Skeletal muscle tissue (tissue), 3 donors: ENCODE measurements at regions not wholly inside any gene's neighbourhood (a gene's known extent, or its start where the extent isn't known, plus 50 kb on each side); places are given as distances from the start of the nearest gene placed in this dataset.

Experiments used
- H3K27ac ChIP-seq: one replicate; pipeline ENCODE4 v1.7.0; 2013; ENCODE audit warnings: mild to moderate bottlenecking, low read depth, low read length, inconsistent platforms
- H3K27me3 ChIP-seq, 3 donors: one replicate each; pipeline ENCODE4 v1.7.0; 2013; ENCODE audit warnings: low read length in 3 of 3; ENCODE audit not compliant: control insufficient read depth in 3 of 3, insufficient read depth in 3 of 3
- H3K36me3 ChIP-seq, 3 donors: one replicate each; pipeline ENCODE4 v1.7.0; 2013; ENCODE audit warnings: low read length in 3 of 3; ENCODE audit not compliant: control insufficient read depth in 3 of 3, insufficient read depth in 3 of 3
- H3K4me1 ChIP-seq, 3 donors: one replicate each; pipeline ENCODE4 v1.7.0; 2013; ENCODE audit warnings: low read length in 3 of 3, mild to moderate bottlenecking in 3 of 3; ENCODE audit not compliant: control insufficient read depth in 3 of 3, insufficient read depth in 3 of 3
- H3K4me3 ChIP-seq, 3 donors: one replicate each; pipeline ENCODE4 v1.7.0; 2013; ENCODE audit warnings: low read length in 3 of 3
- H3K9ac ChIP-seq, 3 donors: one replicate each; pipeline ENCODE4 v1.7.0; 2013; ENCODE audit warnings: low read length in 3 of 3, mild to moderate bottlenecking in 3 of 3, moderate library complexity in 2 of 3, low read depth in 1 of 3
- H3K9me3 ChIP-seq, 3 donors: one replicate each; pipeline ENCODE4 v1.7.0; 2013; ENCODE audit warnings: low read length in 3 of 3; ENCODE audit not compliant: control insufficient read depth in 3 of 3
- donor health status: Osteomylitis.

DNA sequence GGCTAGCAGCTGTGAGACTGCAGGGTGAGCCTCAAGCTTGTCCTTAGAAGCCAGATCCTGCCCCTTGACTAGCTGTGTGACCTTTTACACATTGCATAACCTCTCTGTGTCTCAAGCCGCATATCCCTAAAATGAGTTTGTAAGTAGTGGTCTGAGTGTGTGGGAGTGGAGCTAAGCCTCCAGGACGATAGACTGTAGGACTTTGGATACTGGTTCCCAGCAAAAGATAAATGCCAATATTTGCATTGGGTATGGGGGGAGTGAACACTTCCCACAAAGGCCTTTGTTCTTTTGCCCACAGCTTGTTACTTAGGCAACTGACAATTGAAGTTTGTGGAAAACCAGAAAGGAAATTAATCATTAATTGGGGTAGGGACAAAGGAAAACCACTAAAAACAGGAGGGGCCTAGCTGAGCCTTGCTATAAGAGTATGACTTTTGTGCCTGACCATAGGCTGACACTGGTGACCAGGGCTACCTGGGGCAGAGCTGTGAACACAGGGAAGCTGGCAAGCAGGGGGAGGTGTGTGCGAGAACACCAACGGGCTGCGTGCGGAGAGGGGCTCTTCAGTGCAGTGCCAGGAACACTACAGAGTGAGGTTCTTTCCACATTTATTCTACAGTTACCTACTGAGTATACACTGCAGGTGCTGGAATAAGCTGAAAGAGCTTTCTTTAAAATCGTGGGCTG, 102.4 kb upstream of the ETV3 start:
- Histone ChIP-seq H3K36me3 (no peaks in the 10 kb centered on the region), H3K9ac (no peak overlapping the region), H3K4me3 (no peak overlapping the region), H3K9me3 (no peaks in the 10 kb centered on the region), H3K4me1 (no peaks in the 10 kb centered on the region), H3K27ac (no peak overlapping the region), H3K27me3 (peaks cover 0 to 15% (median 9%) of the 10 kb centered on the region in 3 donors)

DNA sequence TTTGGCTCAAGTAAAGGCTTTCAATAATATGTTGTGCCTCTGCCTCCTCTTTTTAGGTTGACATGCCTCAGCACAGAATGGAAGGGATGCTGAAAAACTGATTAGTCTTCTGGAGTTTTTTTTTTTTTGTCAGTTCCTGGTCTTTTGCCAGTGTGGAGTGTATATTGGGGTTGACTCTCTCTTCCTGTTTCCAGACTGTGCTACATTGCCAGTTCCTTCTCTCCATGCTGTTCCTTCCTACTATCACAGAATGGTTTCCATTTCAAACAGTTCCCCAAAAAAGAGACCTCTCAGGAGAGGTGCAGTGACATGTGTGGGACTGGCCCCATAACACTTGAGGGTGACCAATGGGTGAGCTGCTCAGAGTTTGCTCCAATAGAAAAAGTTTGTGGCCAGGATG, 101.7 kb upstream of the ETV3 start:
- H3K9ac ChIP-seq, result no peak overlapping the region
- H3K4me1 ChIP-seq, result no peaks in the 10 kb centered on the region
- no peak overlapping the region for H3K4me3 ChIP-seq
- H3K36me3 ChIP-seq, result no peaks in the 10 kb centered on the region
- H3K27me3 ChIP-seq, result peaks cover 0 to 15% (median 9%) of the 10 kb centered on the region in 3 donors
- H3K27ac ChIP-seq, result no peak overlapping the region
- no peaks in the 10 kb centered on the region for H3K9me3 ChIP-seq

DNA sequence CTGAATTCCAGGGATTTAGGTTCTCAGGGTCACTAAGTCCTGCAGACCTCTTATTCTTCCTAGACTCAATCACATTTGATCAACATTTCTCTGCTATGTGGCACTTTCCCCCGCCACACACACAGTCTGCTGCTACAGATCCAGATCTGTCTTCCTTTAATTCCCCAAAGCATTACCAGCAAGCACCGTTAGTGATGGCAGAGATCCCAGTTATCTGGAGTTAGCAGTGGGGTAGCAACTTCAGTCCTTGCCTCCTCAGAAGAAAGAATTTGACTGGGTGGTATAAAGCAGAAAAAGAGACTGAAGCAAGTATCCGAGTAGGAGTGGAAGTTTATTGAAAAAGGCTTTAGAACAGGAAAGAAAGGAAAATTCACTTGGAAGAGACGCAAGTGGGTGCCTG, 100.4 kb upstream of the ETV3 start:
- H3K9ac ChIP-seq, result no peak overlapping the region
- no peak overlapping the region for H3K27ac ChIP-seq
- H3K36me3 ChIP-seq, result no peaks in the 10 kb centered on the region
- no peaks in the 10 kb centered on the region for H3K4me1 ChIP-seq
- H3K9me3 ChIP-seq, result no peaks in the 10 kb centered on the region
- no peak overlapping the region for H3K4me3 ChIP-seq
- peaks cover 0 to 15% (median 9%) of the 10 kb centered on the region in 3 donors for H3K27me3 ChIP-seq

DNA sequence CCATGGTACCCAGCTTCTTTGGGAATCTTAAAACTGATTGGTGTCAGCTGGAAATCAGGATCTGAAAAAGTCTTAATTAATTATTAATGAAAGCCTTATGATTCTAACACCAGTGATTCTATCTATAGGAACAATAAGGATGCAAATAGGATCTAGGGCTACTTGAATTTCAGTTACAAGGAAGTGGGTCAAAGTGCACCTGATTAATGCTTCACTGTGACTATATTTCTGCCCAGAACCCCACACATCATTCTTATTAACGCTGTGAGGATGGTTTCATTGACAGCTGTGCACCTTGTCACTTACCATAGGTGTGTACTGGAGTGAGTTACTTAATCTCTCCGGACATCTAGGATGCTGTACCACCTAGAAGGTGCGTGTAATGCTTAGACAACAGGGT, 99.8 kb upstream of the ETV3 start:
- no peak overlapping the region for H3K27ac ChIP-seq
- no peaks in the 10 kb centered on the region for H3K36me3 ChIP-seq
- H3K9me3 ChIP-seq, result no peaks in the 10 kb centered on the region
- H3K4me3 ChIP-seq, result no peak overlapping the region
- H3K27me3 ChIP-seq, result peaks cover 0 to 15% (median 9%) of the 10 kb centered on the region in 3 donors
- no peak overlapping the region for H3K9ac ChIP-seq
- no peaks in the 10 kb centered on the region for H3K4me1 ChIP-seq

DNA sequence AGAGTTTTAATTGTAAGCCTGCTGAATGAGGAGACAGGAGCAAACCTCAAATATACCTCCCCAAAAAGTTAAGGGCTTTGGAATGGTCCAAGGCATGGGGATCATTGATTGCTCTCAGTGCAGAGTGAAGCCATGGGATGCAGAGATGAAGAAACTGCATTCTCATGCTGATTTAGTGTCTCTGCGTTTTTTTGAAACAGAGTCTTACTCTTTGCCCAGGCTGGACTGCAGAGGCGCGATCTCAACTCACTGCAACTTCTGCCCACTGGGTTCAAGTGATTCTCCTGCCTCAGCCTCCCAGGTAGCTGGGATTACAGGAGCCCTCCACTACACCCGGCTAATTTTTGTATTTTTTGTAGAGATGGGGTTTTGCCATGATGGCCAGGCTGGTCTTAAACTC, 99.3 kb upstream of the ETV3 start:
- Histone ChIP-seq H3K9ac (no peak overlapping the region), H3K27me3 (peaks cover 0 to 15% (median 9%) of the 10 kb centered on the region in 3 donors), H3K4me3 (no peak overlapping the region), H3K9me3 (no peaks in the 10 kb centered on the region), H3K27ac (no peak overlapping the region), H3K4me1 (no peaks in the 10 kb centered on the region), H3K36me3 (no peaks in the 10 kb centered on the region)

DNA sequence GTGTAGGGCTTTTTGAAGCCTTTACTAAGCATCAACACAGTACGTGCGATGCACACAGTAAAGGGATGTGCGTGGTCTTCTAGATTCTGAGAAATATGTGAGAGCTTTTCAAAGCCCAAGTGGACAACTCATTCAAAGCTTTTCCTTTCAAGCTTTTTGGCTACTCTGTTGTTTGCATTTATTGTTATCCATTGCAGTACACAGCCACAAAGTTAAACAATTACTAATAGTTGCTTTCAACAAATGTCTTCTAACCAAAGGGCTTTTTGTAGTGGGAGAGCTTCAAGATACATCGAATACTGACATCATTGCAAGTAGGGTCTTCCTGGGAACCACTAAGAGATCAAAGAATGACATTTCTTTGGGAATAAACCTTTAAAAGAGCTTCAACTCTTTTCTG, 97.9 kb upstream of the ETV3 start:
- Histone ChIP-seq H3K27ac (no peak overlapping the region), H3K4me3 (no peak overlapping the region), H3K27me3 (peaks cover 0 to 15% (median 9%) of the 10 kb centered on the region in 3 donors), H3K36me3 (no peaks in the 10 kb centered on the region), H3K9ac (no peak overlapping the region), H3K9me3 (no peaks in the 10 kb centered on the region), H3K4me1 (no peaks in the 10 kb centered on the region)

DNA sequence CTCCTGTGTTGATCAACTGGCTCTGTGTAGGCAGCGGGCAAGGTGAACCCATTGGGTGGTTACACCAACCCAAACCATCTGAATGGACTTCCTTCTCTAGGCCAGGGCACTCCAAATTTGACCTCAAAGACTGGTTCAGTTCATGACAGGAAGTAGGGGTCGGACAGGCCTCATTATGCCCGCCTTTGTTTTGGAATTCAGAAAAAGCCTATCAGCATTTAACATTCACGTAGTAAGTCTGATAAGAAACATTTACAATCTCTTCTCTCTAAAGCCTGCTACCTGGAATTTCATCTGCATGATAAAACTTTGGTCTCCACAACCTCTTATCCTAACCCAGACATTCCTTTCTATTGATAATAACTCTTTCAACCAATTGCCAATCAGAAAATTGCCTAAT, 97.1 kb upstream of the ETV3 start:
- H3K9ac ChIP-seq, result no peak overlapping the region
- no peaks in the 10 kb centered on the region for H3K9me3 ChIP-seq
- no peak overlapping the region for H3K27ac ChIP-seq
- no peak overlapping the region for H3K4me3 ChIP-seq
- H3K36me3 ChIP-seq, result no peaks in the 10 kb centered on the region
- no peaks in the 10 kb centered on the region for H3K4me1 ChIP-seq
- H3K27me3 ChIP-seq, result peaks cover 0 to 15% (median 9%) of the 10 kb centered on the region in 3 donors

DNA sequence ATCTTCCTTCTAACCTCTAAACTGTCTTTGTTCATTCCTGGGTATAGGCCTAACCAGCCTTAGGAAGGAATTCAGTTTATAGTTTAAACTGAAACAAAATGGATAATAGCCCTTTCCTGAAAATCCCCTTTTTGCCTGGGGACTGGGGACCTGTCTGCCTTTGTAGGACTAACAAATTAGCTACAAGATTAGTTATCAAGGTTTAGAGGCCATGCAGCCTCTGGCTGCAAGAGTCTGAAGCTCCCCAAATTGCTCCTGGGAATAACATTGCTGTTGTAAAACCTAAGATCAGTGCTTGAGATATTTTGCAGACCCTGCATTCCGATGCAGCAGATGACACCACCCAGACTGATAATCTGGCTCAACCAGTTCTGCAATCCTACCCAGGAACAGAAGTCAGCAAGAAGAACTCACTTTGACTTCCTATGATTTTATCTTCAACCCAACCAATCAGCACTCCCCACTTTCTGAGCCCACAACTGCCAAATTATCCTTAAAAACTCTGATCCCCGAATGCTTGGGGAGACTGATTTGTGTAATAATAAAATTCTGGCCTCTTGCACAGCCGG, 96.6 kb upstream of the ETV3 start:
- Histone ChIP-seq H3K4me3 (no peak overlapping the region), H3K27me3 (peaks cover 0 to 15% (median 9%) of the 10 kb centered on the region in 3 donors), H3K9ac (no peak overlapping the region), H3K4me1 (no peaks in the 10 kb centered on the region), H3K9me3 (no peaks in the 10 kb centered on the region), H3K36me3 (no peaks in the 10 kb centered on the region), H3K27ac (no peak overlapping the region)

DNA sequence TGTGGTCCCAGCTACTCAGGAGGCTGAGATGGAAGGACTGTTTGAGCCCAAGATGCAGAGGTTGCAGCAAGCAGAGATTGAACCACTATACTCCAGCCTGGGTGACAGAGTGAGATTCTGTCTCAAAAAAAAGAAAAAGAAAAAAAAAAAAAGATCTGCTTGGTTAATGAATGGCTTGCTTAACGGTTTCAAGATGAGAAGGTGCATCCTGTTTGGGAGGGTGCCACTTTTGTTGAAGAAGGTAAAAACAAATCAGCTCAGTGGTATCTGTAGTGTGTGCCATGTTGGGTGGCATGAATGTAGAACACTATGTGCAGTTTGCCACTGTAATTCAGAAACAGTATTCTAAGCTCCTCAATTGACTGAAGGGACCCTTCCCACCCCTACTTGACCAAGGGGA, 94.9 kb upstream of the ETV3 start:
- no peak overlapping the region for H3K9ac ChIP-seq
- peaks cover 0 to 15% (median 10%) of the 10 kb centered on the region in 3 donors for H3K27me3 ChIP-seq
- H3K9me3 ChIP-seq, result no peaks in the 10 kb centered on the region
- H3K27ac ChIP-seq, result no peak overlapping the region
- H3K4me1 ChIP-seq, result no peaks in the 10 kb centered on the region
- no peaks in the 10 kb centered on the region for H3K36me3 ChIP-seq
- H3K4me3 ChIP-seq, result no peak overlapping the region

DNA sequence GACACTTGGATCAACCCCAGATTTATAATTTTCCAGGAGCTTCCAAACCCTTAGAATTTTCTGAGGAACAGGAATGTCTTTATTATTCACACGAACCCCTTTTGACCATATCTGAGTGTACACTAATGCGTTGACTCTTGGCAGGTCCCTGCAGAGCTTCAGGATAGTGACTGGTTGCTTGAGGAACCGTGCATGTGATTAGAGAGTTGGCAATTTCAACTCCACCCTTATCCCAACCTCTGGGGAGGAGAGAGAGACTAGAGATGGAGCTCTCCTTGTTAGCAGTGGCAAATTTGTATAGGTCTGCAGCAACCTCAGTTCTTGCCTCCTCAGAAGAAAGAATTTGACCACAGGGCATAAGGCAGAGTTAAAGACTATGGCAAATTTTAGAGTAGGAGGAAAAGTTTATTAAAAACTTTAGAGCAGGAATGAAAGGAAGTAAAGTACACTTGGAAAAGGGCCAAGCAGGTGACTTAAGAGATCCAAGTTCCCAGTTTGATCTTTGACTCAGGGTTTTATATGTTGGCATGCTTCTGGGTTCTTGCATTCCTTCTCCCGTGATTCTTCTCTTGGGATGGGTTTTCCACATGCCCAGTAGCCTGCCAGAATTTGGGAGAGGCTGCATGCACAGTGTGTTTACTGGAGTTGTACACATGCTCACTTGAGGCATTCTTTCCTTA, 93.8 kb upstream of the ETV3 start:
- Histone ChIP-seq H3K36me3 (no peaks in the 10 kb centered on the region), H3K9me3 (no peaks in the 10 kb centered on the region), H3K4me3 (no peak overlapping the region), H3K4me1 (no peaks in the 10 kb centered on the region), H3K27ac (no peak overlapping the region), H3K9ac (no peak overlapping the region), H3K27me3 (peaks cover 0 to 8% (median 6%) of the 10 kb centered on the region in 3 donors)
